Endothelial cell (in vitro differentiated cells): ENCODE measurements at regions not wholly inside any gene's neighbourhood (a gene's known extent, or its start where the extent isn't known, plus 50 kb on each side); places are given as distances from the start of the nearest gene placed in this dataset.

Experiments
- DNase-seq: peaks from one replicate; pipeline ENCODE4 v3.0.0; 2021; ENCODE audit warnings: low spot score
- H3K27ac Mint-ChIP-seq: one replicate; pipeline ENCODE4 v1.8.0; 2021; ENCODE audit warnings: mixed read lengths, inconsistent platforms; ENCODE audit not compliant: unreplicated experiment
- H3K27me3 Mint-ChIP-seq: one replicate; pipeline ENCODE4 v1.8.0; 2021; ENCODE audit warnings: mild to moderate bottlenecking, moderate library complexity, mixed read lengths, inconsistent platforms; ENCODE audit not compliant: unreplicated experiment
- H3K36me3 Mint-ChIP-seq: one replicate; pipeline ENCODE4 v1.8.0; 2021; ENCODE audit warnings: mild to moderate bottlenecking, low read depth, mixed read lengths, inconsistent platforms; ENCODE audit not compliant: unreplicated experiment
- H3K4me1 Mint-ChIP-seq: one replicate; pipeline ENCODE4 v1.8.0; 2021; ENCODE audit warnings: mild to moderate bottlenecking, mixed read lengths, inconsistent platforms; ENCODE audit not compliant: unreplicated experiment
- H3K4me3 Mint-ChIP-seq: one replicate; pipeline ENCODE4 v1.8.0; 2021; ENCODE audit warnings: mild to moderate bottlenecking, mixed read lengths, inconsistent platforms; ENCODE audit not compliant: unreplicated experiment
- H3K9me3 Mint-ChIP-seq: one replicate; pipeline ENCODE4 v1.8.0; 2021; ENCODE audit warnings: mixed read lengths, inconsistent platforms; ENCODE audit not compliant: unreplicated experiment
- CTCF ChIP-seq: fragments of 200-600 bp; sonication (generic); IDR thresholded peaks from one replicate; pipeline ENCODE4 v1.5.0; 2021; ENCODE audit warnings: antibody characterized with exemption; ENCODE audit not compliant: unreplicated experiment

DNA sequence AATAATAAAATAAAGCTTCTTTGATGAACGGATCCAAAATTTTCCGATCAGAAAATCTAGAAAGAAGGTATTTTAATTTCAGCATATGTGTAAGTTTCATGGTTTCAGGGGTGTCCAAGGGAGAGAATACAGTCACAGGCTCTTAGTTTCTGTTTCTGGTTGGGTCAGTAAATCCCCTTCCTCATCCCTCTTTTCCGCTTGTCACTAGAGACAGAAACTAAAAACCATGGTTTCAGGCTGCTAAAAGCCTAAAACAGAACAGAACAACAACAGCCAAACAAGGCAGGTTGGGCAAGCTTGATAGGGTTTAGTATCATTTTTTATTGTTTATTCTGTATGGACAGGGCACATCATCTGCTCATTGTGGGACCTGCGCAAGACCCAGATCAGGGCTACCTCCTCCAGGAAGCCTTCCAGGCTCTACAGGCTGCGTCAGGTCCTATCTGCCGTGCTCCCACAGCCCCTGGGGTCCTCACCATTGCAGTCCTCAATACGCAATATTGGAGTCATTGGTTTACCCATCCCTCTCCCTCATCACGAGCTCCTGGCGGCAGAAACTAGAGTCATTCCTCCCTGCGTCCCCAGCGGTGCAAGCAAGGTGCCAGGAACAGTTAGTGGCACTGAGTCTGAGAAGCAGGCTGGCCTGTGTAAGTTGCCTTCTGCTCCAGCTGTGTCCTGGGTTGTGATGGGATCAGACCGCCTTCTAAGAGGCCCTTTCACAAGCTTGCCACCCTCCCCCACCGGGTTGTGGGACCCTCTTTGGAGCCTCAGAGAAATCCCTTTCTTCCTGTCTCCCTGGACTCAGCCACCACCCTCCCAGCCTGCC, 70.2 kb upstream of the CUX1 start:
- no peak overlapping the region for H3K4me3 Mint-ChIP-seq
- DNase-seq = no peak
- H3K9me3 Mint-ChIP-seq = no peaks in the 10 kb centered on the region
- H3K27ac Mint-ChIP-seq = peak overlapping the region; percentile 13
- no peak for TF ChIP-seq CTCF
- H3K27me3 Mint-ChIP-seq = peaks cover 2% of the 10 kb centered on the region
- no peaks in the 10 kb centered on the region for H3K4me1 Mint-ChIP-seq
- H3K36me3 Mint-ChIP-seq = no peaks in the 10 kb centered on the region

DNA sequence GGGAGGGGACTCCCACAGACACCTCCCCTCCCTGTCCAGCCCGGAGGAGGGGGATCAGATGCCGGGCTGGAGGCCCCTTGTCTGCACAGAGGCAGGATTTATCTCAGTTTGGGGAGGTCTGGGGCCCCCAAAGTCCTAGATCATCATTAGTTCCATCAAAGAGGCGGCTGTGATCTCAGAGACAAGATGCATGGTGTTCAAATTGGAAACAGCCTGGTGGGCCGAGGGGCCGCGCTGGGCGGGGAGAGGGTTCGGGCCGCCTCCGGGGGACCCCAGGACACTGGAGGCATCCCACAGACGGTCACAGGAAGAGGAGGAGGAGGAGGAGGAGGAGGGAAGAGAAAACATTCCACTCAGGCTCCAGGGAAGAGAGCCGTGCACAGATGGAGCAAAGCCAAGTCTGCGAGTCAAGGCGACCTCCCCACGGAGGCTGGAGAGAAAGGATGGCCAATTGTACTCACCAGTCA, 69.5 kb upstream of the CUX1 start:
- H3K36me3 Mint-ChIP-seq = no peaks in the 10 kb centered on the region
- peaks cover 2% of the 10 kb centered on the region for H3K27me3 Mint-ChIP-seq
- no peak overlapping the region for H3K27ac Mint-ChIP-seq
- no peak overlapping the region for H3K4me3 Mint-ChIP-seq
- TF ChIP-seq CTCF = no peak
- H3K4me1 Mint-ChIP-seq = no peaks in the 10 kb centered on the region
- no peaks in the 10 kb centered on the region for H3K9me3 Mint-ChIP-seq
- DNase-seq = no peak

DNA sequence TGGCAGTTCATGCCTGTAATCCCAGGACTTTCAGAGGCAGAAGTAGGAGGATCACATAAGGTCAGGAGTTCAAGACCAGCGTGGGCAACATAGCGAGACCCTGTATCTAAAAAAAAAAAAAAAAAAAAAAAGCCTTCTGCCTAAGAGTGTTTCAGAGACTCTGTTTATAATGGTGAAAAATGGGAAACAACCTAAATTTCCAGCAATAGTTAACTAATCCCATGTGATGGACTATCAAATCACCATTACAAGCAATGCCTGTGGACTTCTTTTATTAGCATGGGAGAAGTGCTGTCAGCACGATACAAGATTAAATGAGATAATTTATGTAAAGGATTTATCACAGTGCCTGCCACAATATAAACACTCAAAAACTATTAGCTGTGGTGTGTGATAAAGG, 67.5 kb upstream of the CUX1 start:
- Mint-ChIP-seq H3K36me3 (no peaks in the 10 kb centered on the region), H3K4me1 (no peaks in the 10 kb centered on the region), H3K27ac (no peak overlapping the region), H3K27me3 (no peaks in the 10 kb centered on the region), H3K9me3 (no peaks in the 10 kb centered on the region), H3K4me3 (no peak overlapping the region)
- DNase-seq = no peak
- no peak for TF ChIP-seq CTCF

- DNase-seq = no peak
- Mint-ChIP-seq H3K27ac (no peak overlapping the region), H3K36me3 (no peaks in the 10 kb centered on the region), H3K4me3 (no peak overlapping the region), H3K4me1 (no peaks in the 10 kb centered on the region), H3K27me3 (no peaks in the 10 kb centered on the region), H3K9me3 (no peaks in the 10 kb centered on the region)
- no peak for TF ChIP-seq CTCF
Measured at GRCh38 chr7:101753316-101753715, 64.1 kb upstream of the CUX1 start.

DNA sequence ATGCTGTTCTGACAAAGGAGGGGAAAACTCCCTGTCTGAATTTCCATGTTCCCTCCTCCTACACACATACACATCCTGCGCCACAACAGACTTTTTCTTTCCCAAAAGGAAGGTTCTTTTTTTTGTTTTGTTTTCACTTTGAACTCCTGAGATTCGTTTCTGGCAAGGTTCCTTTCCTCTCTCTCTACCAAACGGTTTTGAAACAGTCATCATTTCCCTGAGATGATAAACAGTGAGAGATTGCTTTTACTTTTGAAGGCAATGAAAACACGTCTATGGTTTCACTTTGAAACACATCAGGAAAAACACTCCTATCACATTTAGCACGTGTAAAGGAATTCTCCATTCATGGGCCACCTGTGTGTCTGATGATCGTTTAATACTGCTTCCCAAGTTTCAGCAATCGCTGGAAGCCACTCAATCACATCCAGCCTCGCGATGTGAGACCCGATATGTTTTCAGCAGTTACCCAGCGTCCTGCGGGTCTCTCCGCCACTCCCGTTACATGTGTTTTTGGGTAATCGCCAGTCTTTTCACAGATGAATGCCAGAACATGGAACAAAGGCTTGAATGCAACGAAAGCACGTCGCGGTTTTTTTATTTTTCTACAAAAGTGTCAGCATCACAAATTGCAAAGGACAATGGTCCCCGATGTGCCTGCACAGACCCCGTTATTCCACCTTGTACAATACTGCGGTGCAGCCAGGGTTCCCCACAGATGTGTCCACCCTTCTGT, 62.8 kb upstream of the CUX1 start:
- TF ChIP-seq CTCF = no peak
- Mint-ChIP-seq H3K27me3 (no peaks in the 10 kb centered on the region), H3K27ac (no peak overlapping the region), H3K36me3 (no peaks in the 10 kb centered on the region), H3K4me3 (no peak overlapping the region), H3K9me3 (no peaks in the 10 kb centered on the region), H3K4me1 (no peaks in the 10 kb centered on the region)
- DNase-seq = no peak
